ENCODE measurements at regions not wholly inside any gene's neighbourhood (a gene's known extent, or its start where the extent isn't known, plus 50 kb on each side); places are given as distances from the start of the nearest gene placed in this dataset.
A peak's percentile ranks its signal among the peaks of the same experiment; 100 is the strongest.

DNA sequence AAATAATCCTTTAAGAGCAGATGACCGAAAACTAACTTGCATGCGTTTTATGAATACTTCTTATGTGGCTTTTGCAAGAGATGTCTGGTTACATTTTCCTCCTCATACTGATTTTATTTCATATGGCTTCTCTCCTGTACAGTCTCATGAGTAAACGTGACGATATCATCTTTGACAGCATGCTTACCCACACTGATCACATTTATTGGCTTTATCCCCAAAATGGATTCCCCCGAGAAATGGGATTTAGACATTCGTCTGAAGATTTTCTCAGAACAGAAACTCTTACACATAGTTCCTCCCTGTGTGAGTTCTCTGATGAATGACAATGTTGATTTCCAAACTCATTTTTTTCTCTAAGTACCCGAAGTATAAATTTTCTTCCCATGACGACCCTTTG lies 939.7 kb upstream of the LCORL start:
- DNase-seq (ENCODE audit: low spot score), result no peak

DNA sequence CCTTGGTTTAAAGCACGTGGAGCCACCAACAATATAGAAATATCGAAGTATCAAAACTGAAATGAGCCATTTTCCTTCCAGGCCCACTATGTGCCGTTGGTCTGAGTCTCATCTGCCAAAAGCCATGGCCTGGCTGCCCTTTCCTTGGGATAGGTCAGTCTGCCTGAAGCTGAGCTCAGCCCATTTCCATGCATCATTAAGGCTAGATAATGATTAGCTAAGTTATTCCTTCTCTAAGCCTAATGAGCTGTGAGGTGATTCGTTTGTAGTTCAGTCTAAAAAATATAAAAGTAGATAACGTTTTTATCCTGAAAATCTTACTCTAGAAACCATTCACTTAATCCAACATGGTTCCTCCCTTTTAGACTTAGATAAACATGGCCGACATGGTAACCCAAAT lies 936.2 kb upstream of the LCORL start:
- no peak for DNase-seq (ENCODE audit: low spot score)

DNA sequence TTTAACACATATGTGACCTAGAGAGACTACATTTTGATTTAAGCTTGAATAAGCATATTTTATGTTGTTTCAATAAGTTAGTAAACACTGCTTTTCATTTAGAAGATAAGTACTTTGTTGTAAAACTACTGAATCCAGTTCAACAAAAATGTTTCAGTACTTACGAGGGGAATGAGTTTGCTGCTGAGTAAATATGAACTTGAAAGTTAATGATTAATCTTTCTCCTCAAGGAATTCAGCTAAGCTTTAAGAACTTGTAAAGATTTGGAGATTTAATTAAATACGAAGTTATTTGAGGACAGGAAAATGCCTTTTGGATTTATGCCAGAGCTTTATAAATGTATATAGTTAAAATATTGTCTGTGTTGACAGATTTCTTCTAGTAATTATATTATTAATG lies 933.0 kb upstream of the LCORL start:
- no peak for DNase-seq (ENCODE audit: low spot score)

DNA sequence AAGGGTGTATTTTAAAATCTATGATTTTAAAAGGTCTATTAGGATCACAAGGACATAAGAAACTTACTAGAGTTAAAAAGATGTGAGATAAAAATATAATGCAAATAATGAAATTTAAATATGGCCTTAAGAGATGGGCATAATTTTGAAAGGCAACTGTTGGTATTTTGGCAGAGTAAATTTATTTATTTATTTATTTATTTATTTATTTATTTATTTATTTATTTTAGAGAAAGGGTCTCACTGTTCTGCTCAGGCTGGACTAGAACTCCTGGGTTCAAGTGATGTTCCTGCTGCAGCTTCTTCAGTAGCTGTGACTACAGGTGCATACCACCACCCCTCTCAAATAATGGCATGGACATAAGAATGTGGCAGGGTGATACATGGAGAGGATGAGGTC lies 932.1 kb upstream of the LCORL start:
- no peak for DNase-seq (ENCODE audit: low spot score)

DNA sequence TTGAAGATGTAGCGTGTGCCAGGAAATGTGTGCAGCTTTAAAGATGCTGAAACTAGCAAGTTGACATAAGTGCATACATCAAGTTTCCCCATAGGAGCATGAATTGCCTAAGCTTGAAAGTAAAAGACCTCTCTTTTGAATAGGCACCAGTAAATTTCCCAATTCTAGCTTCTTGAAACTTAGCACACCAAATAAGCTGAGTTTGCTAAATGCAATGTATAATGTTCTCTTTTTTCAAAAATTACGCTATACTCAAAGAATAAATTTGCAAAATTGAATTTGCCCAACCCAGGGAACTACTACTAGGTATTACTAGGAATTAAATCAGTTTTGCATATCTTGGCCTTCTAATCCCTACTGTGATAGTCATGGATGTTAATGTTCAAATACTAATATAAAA lies 923.9 kb upstream of the LCORL start:
- DNase-seq (ENCODE audit: low spot score), result no peak

DNA sequence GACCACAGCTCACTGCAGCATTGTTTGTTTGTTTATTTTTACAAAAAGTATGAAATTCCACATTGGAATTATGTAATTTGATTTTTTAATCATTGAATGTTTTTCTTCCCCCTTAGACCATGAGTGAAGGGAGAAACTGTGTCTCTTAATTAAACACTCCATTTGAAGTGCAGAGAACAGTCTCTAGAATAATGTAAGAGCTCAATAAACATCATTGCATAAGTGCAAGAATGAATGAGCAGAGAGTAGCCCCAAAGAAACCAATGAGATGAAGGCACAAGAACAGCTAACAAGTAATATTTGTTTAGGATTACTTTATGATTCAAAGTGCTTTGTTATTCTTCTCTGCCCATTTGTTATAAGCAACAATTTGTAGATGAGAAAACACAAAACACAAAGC lies 921.3 kb upstream of the LCORL start:
- no peak for DNase-seq (ENCODE audit: low spot score)

DNA sequence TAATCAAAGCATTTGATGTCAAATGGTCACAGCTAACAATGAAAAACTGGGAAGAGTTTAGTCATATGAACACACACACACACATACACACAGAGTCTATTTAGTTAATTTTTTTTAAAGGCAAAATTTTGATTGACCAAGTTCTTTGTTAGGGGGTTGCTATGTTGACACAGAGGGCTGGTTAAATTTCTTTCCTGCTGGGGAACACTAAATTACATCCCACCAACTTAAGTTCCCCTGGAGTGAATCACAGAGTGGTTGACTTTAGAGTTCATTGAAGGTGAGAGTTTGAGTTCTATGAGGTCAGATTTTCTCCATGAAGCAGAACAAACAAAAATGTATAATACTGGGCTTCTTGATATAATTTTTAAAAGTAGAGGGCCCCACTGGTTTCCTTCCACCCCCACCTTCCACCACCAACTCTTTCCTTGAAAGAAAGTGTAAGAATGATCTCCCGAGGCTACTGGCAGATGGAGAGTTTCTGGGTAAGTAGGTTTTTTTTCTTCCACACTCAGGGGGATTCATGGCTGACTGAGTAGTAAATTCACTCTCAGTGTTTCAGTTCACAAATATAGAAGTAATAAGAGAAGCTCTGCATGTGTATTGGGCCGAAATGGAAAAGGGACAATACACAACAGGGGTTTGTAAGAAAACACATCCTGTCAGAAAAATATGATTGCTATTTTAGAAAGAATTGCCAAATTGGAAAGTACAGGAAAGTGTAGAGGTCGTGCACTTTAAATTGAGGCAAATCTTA lies 917.0 kb upstream of the LCORL start:
- no peak for DNase-seq (ENCODE audit: low spot score)

DNA sequence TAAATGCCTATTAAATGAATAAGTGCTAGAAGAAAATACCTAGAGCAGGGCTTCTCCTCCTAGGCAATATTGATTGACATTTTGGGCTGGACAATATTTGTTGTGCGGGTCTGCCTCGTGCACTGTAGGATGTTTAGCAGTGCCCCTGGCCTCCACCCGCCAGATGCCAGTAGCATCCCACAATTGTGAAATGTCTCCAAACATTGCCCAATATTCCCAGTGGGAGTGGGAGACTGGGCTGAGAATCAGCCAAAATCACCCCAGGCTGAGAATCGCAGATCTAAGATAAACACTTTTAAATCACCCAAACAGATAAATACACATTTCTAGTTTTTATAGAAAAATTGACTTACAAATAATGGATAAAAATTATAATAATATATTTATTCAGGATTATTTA lies 916.2 kb upstream of the LCORL start:
- DNase-seq (ENCODE audit: low spot score), result no peak

DNA sequence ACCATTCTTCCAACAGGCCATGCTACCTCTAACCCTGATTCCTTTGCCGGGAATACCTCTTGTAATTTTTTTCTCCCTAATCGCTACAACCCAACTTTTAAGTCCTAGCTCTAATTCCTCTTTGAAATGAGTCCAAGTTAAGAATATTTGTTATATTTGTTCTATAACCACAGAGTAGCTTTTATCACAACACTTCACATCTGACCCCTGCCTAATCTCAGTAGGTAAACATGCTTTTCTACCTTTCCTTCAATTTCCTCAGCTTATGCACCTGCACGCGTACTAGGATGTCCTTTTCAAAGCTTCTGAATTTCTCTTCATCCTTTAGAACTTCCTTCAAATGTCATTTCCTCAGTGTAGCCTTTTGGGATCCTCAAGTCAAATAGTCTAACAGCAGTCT lies 915.5 kb upstream of the LCORL start:
- no peak for DNase-seq (ENCODE audit: low spot score)

DNA sequence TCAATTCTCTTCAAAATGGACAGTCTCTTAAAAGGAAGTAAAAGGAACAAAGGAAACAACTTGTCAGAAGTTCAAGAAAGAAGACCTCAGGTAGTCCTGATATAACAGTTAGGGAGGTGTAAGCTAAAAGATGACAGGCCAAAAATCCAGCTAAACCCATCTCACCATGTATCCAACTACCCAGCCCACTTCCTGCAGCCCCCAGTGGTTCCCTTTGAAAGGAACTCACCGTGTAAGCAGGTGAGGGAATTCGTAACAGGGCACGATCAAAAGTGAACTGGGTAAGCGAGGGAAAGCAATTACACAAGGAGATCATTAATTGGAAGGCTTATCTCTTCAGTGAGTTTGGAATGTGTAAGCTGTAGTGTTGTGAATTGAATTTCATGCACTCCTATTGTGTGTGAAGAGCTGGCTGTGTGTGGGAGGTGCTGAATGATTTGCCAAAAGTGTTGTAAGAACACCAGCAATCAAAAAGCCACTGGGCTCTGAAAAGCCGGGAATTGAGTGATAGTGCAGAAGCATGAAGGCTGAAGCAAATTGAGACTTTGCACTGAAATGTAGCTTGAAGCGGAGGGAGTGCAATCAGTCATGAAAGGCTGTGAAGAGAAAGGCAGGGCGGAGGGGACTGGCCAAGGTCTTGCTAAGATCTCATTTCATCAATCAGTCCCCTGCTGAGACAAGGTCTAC lies 914.2 kb upstream of the LCORL start:
- no peak for DNase-seq (ENCODE audit: low spot score)

DNA sequence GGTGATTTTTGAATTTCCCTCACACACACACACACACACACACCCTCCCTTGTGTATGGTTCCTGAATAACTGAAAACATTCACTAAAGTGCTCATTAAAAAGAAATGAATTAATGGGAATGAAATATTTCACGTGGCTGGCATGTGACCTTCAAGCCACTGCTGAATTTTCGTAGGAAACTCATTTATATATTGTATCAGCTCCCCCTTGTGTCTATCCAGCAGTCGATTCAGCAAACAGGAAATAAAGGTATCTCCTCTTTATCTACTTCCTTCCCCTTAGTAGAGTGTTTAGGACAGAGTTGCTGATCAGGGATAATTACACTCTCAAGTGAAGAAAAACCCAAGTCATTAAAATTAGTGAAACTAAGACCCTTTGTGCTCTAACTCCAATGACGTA lies 912.6 kb upstream of the LCORL start:
- peak; percentile 2 for DNase-seq (ENCODE audit: low spot score)

DNA sequence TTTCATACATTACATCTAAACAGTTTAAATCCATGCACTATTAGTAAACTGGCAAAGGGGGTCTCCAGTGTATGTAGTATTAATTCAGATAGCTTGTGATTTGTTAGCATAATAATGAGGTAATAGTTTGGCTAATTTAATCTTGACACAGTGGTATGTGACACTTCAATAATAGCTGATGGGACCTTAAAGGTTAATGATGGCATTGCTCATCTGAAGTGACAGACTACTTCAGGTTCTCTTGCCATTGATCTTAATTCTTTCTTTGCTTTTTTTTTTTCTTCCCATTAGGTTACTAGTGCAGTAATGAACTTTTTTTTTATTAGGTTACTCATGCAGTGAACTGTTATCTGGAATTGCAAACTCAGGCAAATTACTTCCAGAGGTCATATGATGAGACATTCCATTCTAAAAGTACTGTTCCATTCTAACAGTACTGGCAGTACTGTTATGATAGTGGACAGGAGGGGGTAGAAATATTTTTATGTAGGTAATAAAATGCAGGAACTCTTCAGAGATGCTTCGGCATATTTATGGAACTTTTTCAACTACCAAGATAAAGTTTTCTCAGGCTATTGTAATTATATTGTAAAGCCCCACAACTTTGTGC lies 911.3 kb upstream of the LCORL start:
- DNase-seq (ENCODE audit: low spot score), result no peak

DNA sequence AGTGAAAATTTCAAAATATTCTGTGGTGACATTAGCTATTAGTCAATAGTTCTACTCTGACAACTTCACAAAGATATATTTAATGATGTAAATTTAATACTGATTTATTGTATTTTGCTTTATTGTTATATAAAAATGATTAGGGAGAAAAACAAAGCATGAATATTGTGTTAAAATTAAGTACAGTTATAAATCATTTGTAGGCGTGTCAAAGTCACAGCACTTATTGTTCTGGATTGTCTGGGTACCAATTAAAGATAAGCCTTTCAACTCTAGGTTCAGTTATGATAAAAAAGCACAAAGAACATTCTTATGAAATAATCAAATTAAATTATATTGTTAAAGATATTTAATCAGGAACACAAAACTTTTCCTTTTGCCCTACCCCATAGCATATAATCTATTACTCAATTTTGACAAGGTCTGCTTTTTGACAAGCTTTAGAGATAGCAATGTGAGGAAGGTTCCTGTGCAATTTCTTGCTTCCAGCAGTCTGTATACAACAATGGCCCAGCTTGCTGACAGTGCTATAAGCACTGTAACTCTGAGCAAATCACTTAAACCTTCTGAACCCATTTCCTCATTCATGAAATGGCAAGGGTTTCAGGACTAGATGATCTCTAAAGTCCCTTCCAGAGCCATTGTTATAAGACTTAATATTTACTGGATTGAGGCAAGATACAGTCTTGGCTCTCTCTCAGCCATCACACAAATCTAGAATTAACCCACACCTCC lies 910.3 kb upstream of the LCORL start:
- DNase-seq (ENCODE audit: low spot score), result no peak

DNA sequence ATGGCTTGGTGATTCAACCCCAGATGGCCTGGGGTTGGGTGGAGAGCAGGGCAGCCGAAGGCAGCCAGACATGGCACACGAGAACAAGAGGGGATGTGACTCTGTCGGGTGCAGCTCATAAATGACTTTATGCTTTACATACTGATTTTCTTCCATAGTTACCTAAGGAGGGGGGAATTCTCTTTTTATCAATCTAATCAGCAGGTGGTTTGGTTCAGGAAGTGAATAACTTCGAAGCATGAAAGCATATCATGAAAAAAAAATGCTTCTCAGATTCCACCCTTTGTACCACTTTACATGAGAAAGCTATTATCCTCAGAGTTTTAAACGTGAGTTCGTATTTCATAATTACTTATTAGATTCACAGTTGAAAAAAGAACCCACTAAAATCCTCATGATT lies 908.9 kb upstream of the LCORL start:
- no peak for DNase-seq (ENCODE audit: low spot score)

DNA sequence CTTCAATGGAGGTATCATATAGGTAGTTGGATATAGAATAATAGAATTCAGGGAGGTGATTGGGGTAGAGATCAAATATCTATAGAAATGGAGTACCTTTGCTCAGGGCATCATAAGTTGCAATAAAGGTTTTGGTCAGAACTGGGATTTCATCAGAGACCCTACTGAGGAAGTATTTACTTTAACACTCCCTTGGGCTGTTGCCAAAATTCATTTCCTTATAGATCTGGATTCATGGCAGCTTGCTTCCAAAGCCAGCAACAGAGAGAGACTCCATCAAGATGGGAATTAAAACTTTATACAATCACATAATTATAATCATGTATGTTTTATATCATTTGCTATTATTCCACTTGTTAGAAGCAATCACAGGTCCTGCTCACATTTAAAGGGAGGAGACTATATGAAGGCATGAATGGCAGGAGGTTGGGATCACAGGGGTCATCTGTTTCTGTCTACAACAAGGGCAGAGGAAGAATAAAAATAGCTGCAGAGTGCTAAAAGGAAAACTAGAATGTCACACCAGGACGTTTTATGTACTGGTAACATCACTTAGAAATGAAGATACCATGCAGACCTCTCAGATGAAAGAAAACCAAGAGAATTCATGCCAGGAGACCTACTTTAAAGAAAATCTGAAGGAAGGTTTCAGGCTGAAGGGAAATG lies 902.1 kb upstream of the LCORL start:
- no peak for DNase-seq (ENCODE audit: low spot score)

DNA sequence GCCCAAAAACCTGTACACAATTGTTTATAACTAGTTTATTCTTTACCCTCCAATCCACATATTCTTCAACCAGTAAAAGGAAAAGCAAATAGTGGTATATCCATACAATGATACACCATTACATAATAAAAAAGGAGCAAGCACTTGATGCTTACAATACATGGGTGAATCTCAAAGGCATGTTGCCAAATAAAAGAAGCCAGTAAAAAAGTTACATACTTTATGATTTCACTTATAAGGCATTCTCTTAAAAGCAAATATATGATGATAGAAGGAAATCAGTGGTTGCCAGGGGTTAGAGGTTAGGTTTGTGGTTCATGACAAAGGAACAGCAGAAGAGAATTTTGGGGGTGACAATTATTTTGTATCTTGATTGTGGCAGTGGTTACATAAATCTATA lies 896.1 kb upstream of the LCORL start:
- DNase-seq (ENCODE audit: low spot score), result no peak

DNA sequence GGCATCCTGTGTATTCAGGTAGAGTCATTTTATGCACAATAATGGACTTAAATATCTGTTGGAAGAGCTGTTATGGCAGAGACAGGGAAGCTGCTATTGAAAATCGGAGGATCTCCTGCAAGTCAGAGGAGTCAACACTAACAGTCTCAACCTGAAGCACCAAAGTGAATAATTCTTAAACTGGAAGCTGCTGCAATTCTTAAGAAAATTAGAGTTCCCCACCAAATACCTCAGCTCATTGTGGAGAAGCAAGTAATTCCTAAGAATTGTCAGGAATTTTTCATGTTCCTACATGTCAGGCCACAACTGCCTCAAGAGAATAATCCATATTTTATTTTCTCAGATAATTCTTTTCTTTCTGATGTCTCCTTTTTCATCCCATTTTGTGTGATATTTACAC lies 892.6 kb upstream of the LCORL start:
- no peak for DNase-seq (ENCODE audit: low spot score)

DNA sequence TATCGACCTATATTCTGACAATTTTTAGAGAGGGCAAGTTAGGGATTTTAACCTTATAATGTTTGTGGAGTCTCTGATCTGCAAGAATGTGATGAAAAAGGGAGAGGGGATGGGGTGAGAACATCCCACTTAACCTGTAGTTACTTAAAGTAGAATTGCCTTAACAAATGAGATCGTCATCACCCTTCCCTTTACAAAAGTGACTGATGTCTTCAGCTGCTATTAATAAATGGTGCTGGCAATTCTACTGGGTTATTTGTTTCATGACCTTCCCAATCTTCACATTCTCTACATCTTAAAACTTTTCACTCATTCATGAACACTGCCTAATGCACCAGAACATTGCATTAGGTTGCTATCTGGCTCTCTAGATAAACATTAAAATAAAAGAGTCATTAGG lies 873.4 kb upstream of the LCORL start:
- DNase-seq (ENCODE audit: low spot score), result no peak

DNA sequence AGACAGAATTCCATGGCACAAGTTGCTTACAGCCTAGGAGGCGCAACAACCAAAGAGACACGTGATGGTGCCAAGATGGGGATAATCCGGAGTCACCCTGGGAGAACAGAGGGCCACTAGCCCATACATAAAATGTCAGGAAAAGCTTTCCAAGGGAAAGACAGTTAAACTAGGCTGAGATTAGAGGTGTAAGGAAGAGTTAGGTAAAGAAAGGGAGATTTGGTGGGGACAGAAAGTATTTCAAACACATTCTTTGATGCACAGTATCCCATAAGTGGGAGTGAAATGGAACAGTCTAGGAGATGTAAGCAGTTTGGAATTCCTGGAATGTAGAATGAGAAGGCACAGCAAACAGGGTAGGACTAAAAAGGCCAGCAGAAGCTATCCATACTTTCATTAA lies 860.9 kb upstream of the LCORL start:
- DNase-seq (ENCODE audit: low spot score), result no peak

DNA sequence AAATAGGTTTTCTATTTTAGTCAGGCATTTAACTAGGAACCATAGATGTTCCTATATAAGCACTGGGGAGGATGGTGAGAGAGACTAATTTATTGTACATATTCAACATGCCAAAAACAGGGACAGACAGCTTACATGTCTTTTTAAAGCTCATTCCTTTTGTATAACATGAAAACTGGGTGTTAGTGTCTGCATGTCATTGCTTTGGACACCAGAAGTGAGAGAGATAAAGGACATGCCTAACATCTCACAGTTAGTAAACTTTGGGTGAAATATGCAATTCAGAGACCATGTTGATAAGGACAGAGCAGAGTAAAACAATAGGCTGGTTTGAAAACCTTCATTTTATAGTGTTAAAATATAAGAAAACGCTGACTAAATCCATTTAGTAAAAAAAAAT lies 860.0 kb upstream of the LCORL start:
- no peak for DNase-seq (ENCODE audit: low spot score)

DNA sequence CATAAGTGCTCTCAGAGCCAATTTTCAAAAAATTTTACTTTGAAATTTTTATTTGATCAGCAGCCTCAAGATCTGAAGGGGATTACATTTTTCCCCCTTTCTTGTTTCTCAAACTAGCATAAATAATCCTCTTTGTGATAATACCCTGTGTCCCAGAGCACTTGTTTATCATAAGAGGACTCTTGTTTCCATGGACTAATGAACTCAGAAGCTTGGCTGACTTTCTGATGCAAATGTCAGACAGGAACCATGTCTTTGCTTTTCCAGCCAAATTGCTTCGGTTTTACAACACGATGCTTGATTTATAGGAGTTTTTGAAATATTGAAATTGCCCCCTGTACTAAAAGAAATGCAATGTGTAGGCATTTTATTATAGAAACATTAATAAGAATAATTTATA lies 859.3 kb upstream of the LCORL start:
- no peak for DNase-seq (ENCODE audit: low spot score)

DNA sequence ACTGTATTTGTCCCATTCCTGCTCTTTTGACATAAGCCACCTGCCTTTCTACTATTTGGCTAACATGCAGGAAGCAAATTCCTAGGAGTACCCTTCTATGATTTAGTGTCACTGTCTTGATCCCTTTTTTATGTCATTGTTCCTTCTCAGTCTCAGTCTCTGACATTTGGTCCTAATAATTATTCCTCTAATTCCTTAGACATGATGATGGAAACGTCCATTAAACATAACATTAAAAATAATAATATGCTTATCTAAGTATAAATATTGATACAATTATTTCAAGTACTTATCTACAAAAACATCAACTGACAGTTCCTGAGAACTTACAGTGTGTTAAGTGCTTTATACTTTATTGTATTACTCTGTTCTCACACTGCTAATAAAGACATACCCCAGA lies 857.0 kb upstream of the LCORL start:
- DNase-seq (ENCODE audit: low spot score), result no peak
